ENCODE measurements at regions not wholly inside any gene's neighbourhood (a gene's known extent, or its start where the extent isn't known, plus 50 kb on each side); places are given as distances from the start of the nearest gene placed in this dataset.

- TF ChIP-seq SIN3A (IDR thresholded peaks at IDR 0.05; ENCODE audit: borderline replicate concordance, insufficient read depth, low read length) = no peak
- TF ChIP-seq POLR2AphosphoS5 (IDR thresholded peaks at IDR 0.05; ENCODE audit: low read depth, low read length) = no peak
- TF ChIP-seq FOXP2 (optimal IDR thresholded peaks at IDR 0.05; ENCODE audit: borderline replicate concordance, extremely low read depth, extremely low read length, insufficient read depth) = no peak
- TF ChIP-seq TAF1 (IDR thresholded peaks at IDR 0.05; ENCODE audit: borderline replicate concordance, insufficient read depth, low read length) = no peak
- TF ChIP-seq, protein P1, sequence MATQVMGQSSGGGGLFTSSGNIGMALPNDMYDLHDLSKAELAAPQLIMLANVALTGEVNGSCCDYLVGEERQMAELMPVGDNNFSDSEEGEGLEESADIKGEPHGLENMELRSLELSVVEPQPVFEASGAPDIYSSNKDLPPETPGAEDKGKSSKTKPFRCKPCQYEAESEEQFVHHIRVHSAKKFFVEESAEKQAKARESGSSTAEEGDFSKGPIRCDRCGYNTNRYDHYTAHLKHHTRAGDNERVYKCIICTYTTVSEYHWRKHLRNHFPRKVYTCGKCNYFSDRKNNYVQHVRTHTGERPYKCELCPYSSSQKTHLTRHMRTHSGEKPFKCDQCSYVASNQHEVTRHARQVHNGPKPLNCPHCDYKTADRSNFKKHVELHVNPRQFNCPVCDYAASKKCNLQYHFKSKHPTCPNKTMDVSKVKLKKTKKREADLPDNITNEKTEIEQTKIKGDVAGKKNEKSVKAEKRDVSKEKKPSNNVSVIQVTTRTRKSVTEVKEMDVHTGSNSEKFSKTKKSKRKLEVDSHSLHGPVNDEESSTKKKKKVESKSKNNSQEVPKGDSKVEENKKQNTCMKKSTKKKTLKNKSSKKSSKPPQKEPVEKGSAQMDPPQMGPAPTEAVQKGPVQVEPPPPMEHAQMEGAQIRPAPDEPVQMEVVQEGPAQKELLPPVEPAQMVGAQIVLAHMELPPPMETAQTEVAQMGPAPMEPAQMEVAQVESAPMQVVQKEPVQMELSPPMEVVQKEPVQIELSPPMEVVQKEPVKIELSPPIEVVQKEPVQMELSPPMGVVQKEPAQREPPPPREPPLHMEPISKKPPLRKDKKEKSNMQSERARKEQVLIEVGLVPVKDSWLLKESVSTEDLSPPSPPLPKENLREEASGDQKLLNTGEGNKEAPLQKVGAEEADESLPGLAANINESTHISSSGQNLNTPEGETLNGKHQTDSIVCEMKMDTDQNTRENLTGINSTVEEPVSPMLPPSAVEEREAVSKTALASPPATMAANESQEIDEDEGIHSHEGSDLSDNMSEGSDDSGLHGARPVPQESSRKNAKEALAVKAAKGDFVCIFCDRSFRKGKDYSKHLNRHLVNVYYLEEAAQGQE (IDR thresholded peaks at IDR 0.05; ENCODE audit: insufficient read depth in 1 of 2, low read depth in 2 of 2, low read length in 2 of 2) = no peak
These were observed 110.1 kb downstream of the KCTD15 start for GRCh38 chr19:33906578-33907335.

GRCh38 chr19:33910922-33911321 is 114.3 kb downstream of the KCTD15 start:
- no peak for TF ChIP-seq SIN3A (IDR thresholded peaks at IDR 0.05; ENCODE audit: borderline replicate concordance, insufficient read depth, low read length)
- no peak for TF ChIP-seq FOXP2 (optimal IDR thresholded peaks at IDR 0.05; ENCODE audit: borderline replicate concordance, extremely low read depth, extremely low read length, insufficient read depth)
- TF ChIP-seq POLR2AphosphoS5 (IDR thresholded peaks at IDR 0.05; ENCODE audit: low read depth, low read length) = no peak
- TF ChIP-seq, protein P1 (IDR thresholded peaks at IDR 0.05; ENCODE audit: insufficient read depth in 1 of 2, low read depth in 2 of 2, low read length in 2 of 2) = no peak
- TF ChIP-seq TAF1 (IDR thresholded peaks at IDR 0.05; ENCODE audit: borderline replicate concordance, insufficient read depth, low read length) = no peak

- TF ChIP-seq FOXP2 (optimal IDR thresholded peaks at IDR 0.05; ENCODE audit: borderline replicate concordance, extremely low read depth, extremely low read length, insufficient read depth) = no peak
- no peak for TF ChIP-seq TAF1 (IDR thresholded peaks at IDR 0.05; ENCODE audit: borderline replicate concordance, insufficient read depth, low read length)
- TF ChIP-seq POLR2AphosphoS5 (IDR thresholded peaks at IDR 0.05; ENCODE audit: low read depth, low read length) = no peak
- no peak for TF ChIP-seq SIN3A (IDR thresholded peaks at IDR 0.05; ENCODE audit: borderline replicate concordance, insufficient read depth, low read length)
- TF ChIP-seq, protein P1 (IDR thresholded peaks at IDR 0.05; ENCODE audit: insufficient read depth in 1 of 2, low read depth in 2 of 2, low read length in 2 of 2) = no peak
These were observed 117.9 kb downstream of the KCTD15 start for GRCh38 chr19:33914599-33914998.

GRCh38 chr19:33916792-33917191 is 120.1 kb downstream of the KCTD15 start:
- TF ChIP-seq FOXP2 (optimal IDR thresholded peaks at IDR 0.05; ENCODE audit: borderline replicate concordance, extremely low read depth, extremely low read length, insufficient read depth) = no peak
- TF ChIP-seq TAF1 (IDR thresholded peaks at IDR 0.05; ENCODE audit: borderline replicate concordance, insufficient read depth, low read length) = no peak
- TF ChIP-seq, protein P1 (IDR thresholded peaks at IDR 0.05; ENCODE audit: insufficient read depth in 1 of 2, low read depth in 2 of 2, low read length in 2 of 2) = no peak
